ENCODE measurements at regions not wholly inside any gene's neighbourhood (a gene's known extent, or its start where the extent isn't known, plus 50 kb on each side); places are given as distances from the start of the nearest gene placed in this dataset.
A peak's percentile ranks its signal among the peaks of the same experiment; 100 is the strongest.
"Not testable (repeated sequence)": the region's sequence is repeated elsewhere in the genome, so short reads cannot be mapped to it uniquely, and the experiment has no call there.

DNA sequence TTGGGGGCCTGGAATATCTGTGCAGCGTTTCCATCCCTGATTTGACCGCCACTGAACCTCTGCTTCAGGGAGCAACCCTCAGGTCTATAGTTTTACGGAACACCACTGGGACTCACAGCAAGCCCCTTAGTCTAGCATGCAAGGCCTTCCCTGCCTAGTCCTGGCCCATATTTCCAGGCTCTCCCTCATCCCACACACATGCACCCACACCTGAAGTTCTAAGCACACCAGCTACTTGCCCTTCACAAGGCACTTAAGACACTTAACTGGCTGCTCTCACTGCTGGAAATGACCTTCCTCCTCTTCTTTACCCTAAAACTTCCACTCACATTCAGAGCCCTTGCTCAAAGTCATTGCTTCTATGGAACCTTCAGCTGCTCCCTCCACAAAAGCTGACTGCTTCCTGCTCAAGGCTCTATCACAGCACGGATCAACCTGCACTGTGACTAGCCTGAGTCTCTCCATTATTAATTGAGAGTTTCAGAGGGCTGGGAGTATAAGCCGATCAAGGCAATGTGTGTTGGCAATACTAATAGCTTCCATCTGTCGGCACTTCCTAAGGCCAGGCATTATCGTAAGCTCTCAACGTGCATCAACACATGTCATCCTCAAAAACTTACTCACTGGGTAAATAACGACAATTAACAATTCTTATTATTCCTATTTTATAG lies 84.3 kb downstream of the RRAGC start:
- Mint-ChIP-seq H3K27ac (no peak overlapping the region), H3K27me3 (peaks cover 23% of the 10 kb centered on the region), H3K4me1 (no peaks in the 10 kb centered on the region), H3K36me3 (ENCODE audit: low read depth) (no peaks in the 10 kb centered on the region), H3K9me3 (no peaks in the 10 kb centered on the region), H3K4me3 (no peak overlapping the region)
- ChIA-PET POLR2A (no interaction called here), CTCF (interaction anchor here (1.0 to 1.4 kb wide), 2 partner anchors 11 to 15 kb away, joined by 3 to 4 read pairs; no protein-coding TSS in a partner anchor)
- DNase-seq = no peak

DNA sequence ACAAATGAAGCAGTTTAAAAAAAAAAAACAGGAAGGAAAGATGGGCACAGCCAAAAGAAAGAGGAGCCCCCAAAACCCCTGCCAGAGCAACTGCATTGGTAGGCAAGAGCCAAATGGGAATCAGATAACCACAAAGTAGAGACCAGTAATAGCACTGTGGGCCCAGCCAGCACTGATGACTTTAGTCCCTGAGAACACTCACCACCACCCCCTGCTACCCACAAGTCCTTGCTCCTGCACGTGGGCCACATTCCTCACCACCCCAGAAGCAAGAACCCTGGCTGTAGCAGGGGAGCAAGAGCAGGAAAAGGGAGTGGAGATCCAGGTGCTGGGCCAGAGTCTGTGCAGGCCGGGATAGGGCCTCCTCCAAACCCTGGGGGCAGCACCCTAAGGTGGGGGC lies 86.1 kb downstream of the RRAGC start:
- Mint-ChIP-seq H3K27ac (no peak overlapping the region), H3K4me1 (no peaks in the 10 kb centered on the region), H3K4me3 (no peak overlapping the region), H3K27me3 (peaks cover 23% of the 10 kb centered on the region), H3K36me3 (ENCODE audit: low read depth) (no peaks in the 10 kb centered on the region), H3K9me3 (no peaks in the 10 kb centered on the region)
- DNase-seq = no peak
- CTCF ChIA-PET = no interaction called here
- POLR2A ChIA-PET = no interaction called here

DNA sequence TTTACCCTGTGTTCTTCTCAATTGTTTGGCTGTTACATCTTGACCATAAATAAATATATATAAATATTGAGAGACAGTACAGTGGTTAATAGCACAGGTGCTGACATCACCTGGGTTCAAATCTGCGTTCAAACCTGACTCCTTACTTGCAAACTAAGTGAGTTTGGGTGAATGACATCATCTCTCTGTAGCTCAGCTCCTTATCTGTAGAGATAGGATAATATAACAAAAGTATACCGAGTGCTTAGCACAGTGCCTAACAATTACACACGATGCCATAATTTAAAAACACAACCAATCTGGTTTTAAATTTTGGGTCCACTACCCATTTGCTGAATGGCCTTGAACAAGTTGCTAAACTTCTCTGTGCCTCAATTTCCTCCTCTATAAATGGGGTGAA lies 86.6 kb downstream of the RRAGC start:
- peaks cover 24% of the 10 kb centered on the region for H3K27me3 Mint-ChIP-seq
- no peaks in the 10 kb centered on the region for H3K36me3 Mint-ChIP-seq (ENCODE audit: low read depth)
- no peaks in the 10 kb centered on the region for H3K4me1 Mint-ChIP-seq
- DNase-seq = no peak
- H3K4me3 Mint-ChIP-seq = no peak overlapping the region
- H3K9me3 Mint-ChIP-seq = no peaks in the 10 kb centered on the region
- CTCF ChIA-PET = interaction anchor here (1.4 kb wide), 1 partner anchor 59 kb away, joined by 3 read pairs; no protein-coding TSS in a partner anchor
- H3K27ac Mint-ChIP-seq = no peak overlapping the region
- POLR2A ChIA-PET = no interaction called here

DNA sequence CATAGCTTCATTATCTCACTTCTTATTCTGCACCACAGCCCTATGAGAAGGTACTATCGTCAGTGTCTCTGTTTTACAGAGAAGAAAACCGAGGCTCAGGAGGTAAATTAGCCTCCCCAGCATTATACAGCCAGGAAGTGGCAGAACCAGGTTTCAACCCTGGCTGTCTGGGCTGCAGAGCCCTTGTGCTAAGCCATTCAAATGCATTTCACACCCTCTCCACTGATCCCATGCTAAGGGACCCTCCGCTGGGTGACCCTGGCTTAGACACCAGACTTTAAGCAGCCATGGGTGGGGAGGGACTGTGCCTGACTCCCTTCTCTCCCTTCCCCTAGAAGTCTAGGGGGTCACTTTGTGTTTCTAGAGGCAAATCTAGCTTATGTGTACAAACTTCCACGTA lies 87.5 kb downstream of the RRAGC start:
- Mint-ChIP-seq H3K4me3 (no peak overlapping the region), H3K4me1 (no peaks in the 10 kb centered on the region), H3K27me3 (peaks cover 23% of the 10 kb centered on the region), H3K27ac (no peak overlapping the region), H3K36me3 (ENCODE audit: low read depth) (no peaks in the 10 kb centered on the region), H3K9me3 (no peaks in the 10 kb centered on the region)
- ChIA-PET CTCF (interaction anchor here (1.4 kb wide), 1 partner anchor 58 kb away, joined by 3 read pairs; no protein-coding TSS in a partner anchor), POLR2A (no interaction called here)
- DNase-seq = no peak

DNA sequence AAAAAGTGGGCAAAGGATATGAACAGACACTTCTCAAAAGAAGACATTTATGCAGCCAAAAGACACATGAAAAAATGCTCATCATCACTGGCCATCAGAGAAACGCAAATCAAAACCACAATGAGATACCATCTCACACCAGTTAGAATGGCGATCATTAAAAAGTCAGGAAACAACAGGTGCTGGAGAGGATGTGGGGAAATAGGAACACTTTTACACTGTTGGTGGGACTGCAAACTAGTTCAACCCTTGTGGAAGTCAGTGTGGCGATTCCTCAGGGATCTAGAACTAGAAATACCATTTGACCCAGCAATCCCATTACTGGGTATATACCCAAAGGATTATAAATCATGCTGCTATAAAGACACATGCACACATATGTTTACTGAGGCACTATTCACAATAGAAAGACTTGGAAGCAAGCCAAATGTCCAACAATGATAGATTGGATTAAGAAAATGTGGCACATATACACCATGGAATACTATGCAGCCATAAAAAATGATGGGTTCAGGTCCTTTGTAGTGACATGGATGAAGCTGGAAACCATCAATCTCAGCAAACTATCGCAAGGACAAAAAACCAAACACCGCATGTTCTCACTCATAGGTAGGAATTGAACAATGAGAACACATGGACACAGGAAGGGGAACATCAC lies 88.9 kb downstream of the RRAGC start:
- CTCF ChIA-PET; POLR2A ChIA-PET; DNase-seq; H3K36me3 Mint-ChIP-seq (ENCODE audit: low read depth); H3K27ac Mint-ChIP-seq; H3K4me1 Mint-ChIP-seq; H3K9me3 Mint-ChIP-seq; H3K4me3 Mint-ChIP-seq: not testable (repeated sequence)
- H3K27me3 Mint-ChIP-seq = peaks cover 21% of the 10 kb centered on the region

DNA sequence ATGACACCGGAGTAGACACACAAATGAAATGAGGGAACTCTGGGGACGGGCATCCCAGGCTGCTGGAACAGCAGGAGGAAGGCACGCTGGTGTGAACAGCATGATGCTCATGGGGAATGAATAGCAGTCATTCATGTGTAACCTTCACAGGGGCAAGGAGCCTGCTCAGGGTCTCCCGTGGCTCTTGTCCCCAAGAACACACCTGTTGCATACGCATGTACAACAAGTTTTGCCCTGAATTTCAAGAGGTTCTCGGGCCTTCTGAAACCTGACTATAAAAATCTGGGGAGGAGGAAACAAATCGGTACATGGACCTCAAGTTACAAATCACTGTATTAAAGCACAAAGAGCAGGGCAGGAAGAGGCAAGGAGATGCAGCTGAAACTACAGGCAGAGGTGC lies 93.4 kb downstream of the RRAGC start:
- H3K27me3 Mint-ChIP-seq = peaks cover 27% of the 10 kb centered on the region
- no peaks in the 10 kb centered on the region for H3K4me1 Mint-ChIP-seq
- CTCF ChIA-PET = no interaction called here
- H3K9me3 Mint-ChIP-seq = no peaks in the 10 kb centered on the region
- POLR2A ChIA-PET = no interaction called here
- no peak overlapping the region for H3K4me3 Mint-ChIP-seq
- no peak for DNase-seq
- no peaks in the 10 kb centered on the region for H3K36me3 Mint-ChIP-seq (ENCODE audit: low read depth)
- H3K27ac Mint-ChIP-seq = no peak overlapping the region

DNA sequence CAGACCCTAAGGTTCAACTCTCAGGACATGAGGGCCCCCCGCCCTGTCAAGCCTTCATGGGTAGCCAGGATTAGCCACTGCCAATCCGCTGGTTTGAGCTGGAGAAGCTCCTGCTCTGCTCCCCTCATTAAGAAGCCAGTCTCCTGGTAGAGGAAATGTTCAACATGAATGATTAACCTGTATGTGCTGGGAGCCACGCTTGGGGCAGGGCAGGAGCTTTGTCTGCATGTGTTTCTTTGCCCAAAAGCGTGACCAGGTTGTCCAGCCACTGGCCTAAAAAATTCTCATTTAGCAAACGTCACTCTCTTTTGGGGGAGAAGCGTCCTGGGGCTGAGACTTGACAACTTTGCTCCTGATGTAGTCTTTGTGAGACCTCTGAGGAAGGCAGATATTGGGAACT lies 96.5 kb downstream of the RRAGC start:
- Mint-ChIP-seq H3K27me3 (peaks cover 28% of the 10 kb centered on the region), H3K36me3 (ENCODE audit: low read depth) (no peaks in the 10 kb centered on the region), H3K4me3 (no peak overlapping the region), H3K4me1 (no peaks in the 10 kb centered on the region), H3K27ac (no peak overlapping the region), H3K9me3 (no peaks in the 10 kb centered on the region)
- CTCF ChIA-PET = no interaction called here
- POLR2A ChIA-PET = no interaction called here
- DNase-seq = no peak

DNA sequence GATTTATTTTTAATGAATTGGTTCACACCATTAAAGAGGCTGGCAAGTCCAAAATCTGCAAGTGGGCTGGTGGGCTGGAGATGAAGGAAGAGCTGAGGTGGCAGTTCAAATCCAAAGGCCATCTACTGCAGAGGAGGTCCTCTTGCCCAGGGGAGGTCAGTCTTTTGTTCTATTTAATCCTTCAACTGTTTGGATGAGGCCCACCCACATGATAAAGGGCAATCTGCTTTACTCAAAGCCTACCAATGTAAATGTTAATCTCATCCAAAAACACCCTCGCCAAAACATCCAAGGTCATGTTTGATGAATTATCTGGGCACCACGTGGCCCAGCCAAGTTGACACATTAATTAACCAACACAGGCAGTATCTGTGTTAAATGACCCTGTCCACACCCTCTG lies 99.0 kb downstream of the RRAGC start:
- Mint-ChIP-seq H3K4me1 (no peaks in the 10 kb centered on the region), H3K36me3 (ENCODE audit: low read depth) (no peaks in the 10 kb centered on the region), H3K4me3 (no peak overlapping the region), H3K27me3 (peaks cover 20% of the 10 kb centered on the region), H3K27ac (no peak overlapping the region), H3K9me3 (no peaks in the 10 kb centered on the region)
- POLR2A ChIA-PET = no interaction called here
- CTCF ChIA-PET = no interaction called here
- no peak for DNase-seq

DNA sequence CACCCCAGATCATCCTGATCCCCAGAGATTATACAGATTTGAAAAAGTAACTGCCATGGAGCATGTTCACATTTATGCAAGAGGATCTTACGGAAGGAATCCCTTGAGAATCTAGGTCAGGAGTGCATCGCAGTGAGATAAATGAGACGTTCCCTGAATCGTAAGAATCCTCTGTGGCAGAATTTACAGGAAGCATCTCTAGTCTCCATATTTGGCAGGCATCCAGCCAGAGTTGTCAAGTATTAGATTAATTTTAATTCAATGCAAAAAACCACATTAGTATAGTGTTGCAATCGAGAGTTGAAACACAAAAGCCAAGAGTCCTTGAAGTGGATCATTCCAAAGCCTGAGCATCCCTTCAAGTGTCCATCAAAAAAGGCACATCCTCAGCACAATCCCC lies 100.8 kb downstream of the RRAGC start:
- no peaks in the 10 kb centered on the region for H3K4me1 Mint-ChIP-seq
- no peaks in the 10 kb centered on the region for H3K9me3 Mint-ChIP-seq
- no peak overlapping the region for H3K27ac Mint-ChIP-seq
- CTCF ChIA-PET = interaction anchor here (1.3 to 2.0 kb wide), 3 partner anchors 20 to 43 kb away, joined by 3 to 4 read pairs (median 3); no protein-coding TSS in a partner anchor
- H3K4me3 Mint-ChIP-seq = no peak overlapping the region
- no peak for DNase-seq
- no peaks in the 10 kb centered on the region for H3K36me3 Mint-ChIP-seq (ENCODE audit: low read depth)
- peaks cover 16% of the 10 kb centered on the region for H3K27me3 Mint-ChIP-seq
- POLR2A ChIA-PET = no interaction called here

DNA sequence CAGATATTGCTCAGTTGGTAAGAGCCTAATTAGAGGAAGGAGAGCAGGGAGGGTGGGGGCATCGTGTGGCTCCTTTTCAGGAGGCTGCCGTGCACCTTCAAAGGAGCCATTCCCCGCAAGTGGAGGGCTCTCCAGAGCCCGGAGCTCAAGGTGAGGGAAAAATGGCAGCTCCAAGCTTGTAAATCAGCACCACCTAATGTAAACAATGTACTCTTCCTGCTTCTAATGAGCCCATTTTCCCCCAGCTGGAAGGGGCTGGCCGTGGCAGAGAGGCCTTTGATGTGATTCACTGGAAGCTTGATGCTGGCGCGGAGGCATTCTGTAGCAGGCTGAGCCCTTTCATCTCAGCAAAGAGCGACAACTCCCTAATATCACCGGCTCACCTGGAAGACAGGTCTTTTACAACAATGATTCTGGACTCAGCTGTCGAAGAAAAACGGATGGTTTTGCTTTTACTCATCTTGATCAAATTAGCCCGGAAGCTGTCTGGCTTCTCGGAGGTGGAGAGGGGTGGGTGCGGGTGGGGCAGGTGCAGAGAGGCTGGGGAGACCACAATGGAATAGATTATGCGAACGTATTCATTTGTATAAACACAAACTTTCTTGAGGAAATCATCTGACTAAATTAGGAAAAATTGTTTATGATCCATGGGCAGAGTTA lies 112.5 kb downstream of the RRAGC start:
- DNase-seq = no peak
- H3K27ac Mint-ChIP-seq = peak overlapping the region; percentile 51
- H3K36me3 Mint-ChIP-seq (ENCODE audit: low read depth) = no peaks in the 10 kb centered on the region
- ChIA-PET POLR2A (no interaction called here), CTCF (no interaction called here)
- peaks cover 6% of the 10 kb centered on the region for H3K27me3 Mint-ChIP-seq
- H3K4me1 Mint-ChIP-seq = peaks cover 11% of the 10 kb centered on the region
- H3K4me3 Mint-ChIP-seq = no peak overlapping the region
- H3K9me3 Mint-ChIP-seq = no peaks in the 10 kb centered on the region

DNA sequence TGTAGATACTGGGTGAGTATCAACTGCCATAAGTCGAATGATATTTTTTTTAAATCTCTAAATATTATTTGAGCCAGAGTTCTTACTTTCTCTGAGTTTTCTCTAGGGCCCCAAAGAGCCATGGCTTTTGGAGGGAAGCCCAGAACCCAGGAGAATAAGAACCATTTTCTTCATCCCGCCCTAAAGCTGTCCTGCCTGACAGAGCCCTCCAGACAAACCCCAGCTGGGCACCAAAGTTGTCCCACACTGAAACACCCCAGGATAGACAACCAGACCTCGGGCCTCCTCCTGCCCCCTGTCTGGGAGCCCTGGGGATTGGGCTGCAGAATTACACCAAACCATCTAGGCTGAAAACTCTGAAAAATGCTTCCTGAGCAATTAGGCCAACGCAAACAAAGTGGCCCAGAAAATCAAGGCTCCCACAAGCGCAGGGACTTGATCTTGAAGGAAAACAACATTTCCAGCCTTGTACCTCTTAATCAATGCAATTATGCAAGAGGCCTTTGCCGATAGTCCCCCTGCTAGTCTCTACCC lies 113.1 kb downstream of the RRAGC start:
- H3K4me3 Mint-ChIP-seq = no peak overlapping the region
- no peaks in the 10 kb centered on the region for H3K36me3 Mint-ChIP-seq (ENCODE audit: low read depth)
- peaks cover 5% of the 10 kb centered on the region for H3K27me3 Mint-ChIP-seq
- no peak for DNase-seq
- peaks cover 11% of the 10 kb centered on the region for H3K4me1 Mint-ChIP-seq
- H3K27ac Mint-ChIP-seq = peak overlapping the region; percentile 51
- no peaks in the 10 kb centered on the region for H3K9me3 Mint-ChIP-seq
- ChIA-PET POLR2A (no interaction called here), CTCF (no interaction called here)

DNA sequence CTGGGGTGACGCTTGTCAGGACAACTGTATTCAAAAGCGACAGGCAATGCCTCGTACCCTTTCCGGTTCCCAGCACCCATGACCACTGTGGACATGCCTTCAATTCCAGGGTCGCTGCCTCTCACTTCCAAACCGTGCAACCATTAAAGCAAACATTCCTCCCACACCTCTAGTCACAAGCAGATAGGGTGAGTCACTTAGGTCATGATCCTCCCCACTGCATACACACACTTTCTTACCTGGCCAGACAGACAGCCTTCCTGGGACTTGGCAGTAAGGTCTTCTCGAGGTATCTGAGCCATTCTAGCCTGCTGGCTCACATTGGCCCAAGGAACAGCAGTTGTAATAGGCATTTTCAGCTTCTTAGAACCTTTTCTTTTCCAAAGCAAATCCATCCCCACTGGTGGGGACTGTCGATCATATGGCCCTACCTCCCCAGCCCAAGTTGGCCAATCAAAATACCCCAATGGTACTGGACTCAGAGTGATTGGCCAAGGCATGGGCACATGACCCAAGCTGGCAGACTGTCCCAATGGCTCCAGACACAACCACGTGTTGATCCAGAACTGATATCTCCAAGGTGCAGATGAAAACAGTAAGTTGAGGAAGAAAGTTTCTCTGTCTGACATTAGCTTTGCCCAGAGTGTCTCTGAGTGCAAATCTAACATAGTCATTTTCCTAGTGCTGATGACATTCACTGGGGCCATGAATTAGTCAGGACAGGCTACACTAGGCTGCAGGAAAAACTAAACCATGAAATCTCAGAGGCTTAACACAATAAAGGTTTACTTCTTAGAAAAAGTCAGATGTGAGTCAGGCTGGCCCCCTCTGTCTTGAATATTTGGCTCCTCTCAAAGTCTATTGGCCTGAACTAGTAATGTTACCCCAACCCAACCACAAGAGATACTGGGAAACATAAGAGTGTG lies 113.8 kb downstream of the RRAGC start:
- peaks cover 5% of the 10 kb centered on the region for H3K27me3 Mint-ChIP-seq
- no peak overlapping the region for H3K27ac Mint-ChIP-seq
- ChIA-PET CTCF (no interaction called here), POLR2A (no interaction called here)
- H3K36me3 Mint-ChIP-seq (ENCODE audit: low read depth) = no peaks in the 10 kb centered on the region
- DNase-seq = no peak
- peaks cover 11% of the 10 kb centered on the region for H3K4me1 Mint-ChIP-seq
- no peaks in the 10 kb centered on the region for H3K9me3 Mint-ChIP-seq
- no peak overlapping the region for H3K4me3 Mint-ChIP-seq

Measured in activated CD4-positive, alpha-beta T cell treated with anti-CD3 and anti-CD28 coated beads, Interleukin-2, amount 10 ng/mL, durations not matched to agents 7 days and 5 days (primary cell).